CD4-positive, alpha-beta T cell treated with Interleukin-17A for 1 hour (primary cell): ENCODE measurements at regions not wholly inside any gene's neighbourhood (a gene's known extent, or its start where the extent isn't known, plus 50 kb on each side); places are given as distances from the start of the nearest gene placed in this dataset.
A peak's percentile ranks its signal among the peaks of the same experiment; 100 is the strongest.

Experiments
- DNase-seq: peaks from one replicate; pipeline ENCODE4 v3.0.0-alpha.2; 2020

GRCh38 chr3:59443618-59444293 is 393.9 kb upstream of the CFAP20DC start:
- peak; percentile 16 for DNase-seq

GRCh38 chr3:59442046-59442445 is 392.2 kb upstream of the CFAP20DC start:
- DNase-seq, result no peak

- no peak for DNase-seq
These were observed 390.6 kb upstream of the CFAP20DC start for GRCh38 chr3:59440285-59441028.

GRCh38 chr3:59438492-59438891 is 388.7 kb upstream of the CFAP20DC start:
- no peak for DNase-seq

- DNase-seq, result no peak
These were observed 386.5 kb upstream of the CFAP20DC start for GRCh38 chr3:59436164-59436958.

GRCh38 chr3:59433546-59433945 is 383.7 kb upstream of the CFAP20DC start:
- no peak for DNase-seq

- no peak for DNase-seq
These were observed 382.8 kb upstream of the CFAP20DC start for GRCh38 chr3:59432665-59433064.

- no peak for DNase-seq
These were observed 380.5 kb upstream of the CFAP20DC start for GRCh38 chr3:59430341-59430740.

- no peak for DNase-seq
These were observed 379.4 kb upstream of the CFAP20DC start for GRCh38 chr3:59429198-59429597.

GRCh38 chr3:59426821-59427565 is 377.2 kb upstream of the CFAP20DC start:
- DNase-seq, result peak; percentile 31

GRCh38 chr3:59425942-59426341 is 376.1 kb upstream of the CFAP20DC start:
- peak; percentile 60 for DNase-seq

GRCh38 chr3:59425371-59425770 is 375.5 kb upstream of the CFAP20DC start:
- DNase-seq, result no peak

- peak; percentile 77 for DNase-seq
These were observed 374.6 kb upstream of the CFAP20DC start for GRCh38 chr3:59424268-59425010.

GRCh38 chr3:59423707-59424106 is 373.9 kb upstream of the CFAP20DC start:
- DNase-seq, result no peak

GRCh38 chr3:59422312-59422711 is 372.5 kb upstream of the CFAP20DC start:
- no peak for DNase-seq

- DNase-seq, result no peak
These were observed 369.0 kb upstream of the CFAP20DC start for GRCh38 chr3:59418836-59419235.

- DNase-seq, result no peak
These were observed 362.7 kb upstream of the CFAP20DC start for GRCh38 chr3:59412516-59412915.

- DNase-seq, result no peak
These were observed 361.9 kb upstream of the CFAP20DC start for GRCh38 chr3:59411694-59412093.

- DNase-seq, result no peak
These were observed 361.4 kb upstream of the CFAP20DC start for GRCh38 chr3:59411186-59411585.

GRCh38 chr3:59408047-59408624 is 358.3 kb upstream of the CFAP20DC start:
- DNase-seq, result no peak

- no peak for DNase-seq
These were observed 357.6 kb upstream of the CFAP20DC start for GRCh38 chr3:59407425-59407824.

- DNase-seq, result no peak
These were observed 357.1 kb upstream of the CFAP20DC start for GRCh38 chr3:59406943-59407342.
